HUES6 (cell line): ENCODE measurements at regions not wholly inside any gene's neighbourhood (a gene's known extent, or its start where the extent isn't known, plus 50 kb on each side); places are given as distances from the start of the nearest gene placed in this dataset.

Experiments used
- H3K27ac ChIP-seq: 2 replicates; pipeline ENCODE4 v1.7.0; 2013; ENCODE audit warnings: low read depth, mild to moderate bottlenecking, low read length, inconsistent platforms
- H3K27me3 ChIP-seq: 2 replicates; pipeline ENCODE4 v1.6.1; 2013; ENCODE audit warnings: low read length; ENCODE audit not compliant: control insufficient read depth, insufficient read depth
- H3K36me3 ChIP-seq: 2 replicates; pipeline ENCODE4 v1.6.1; 2013; ENCODE audit warnings: low read length; ENCODE audit not compliant: control insufficient read depth, insufficient read depth
- H3K4me1 ChIP-seq: 2 replicates; pipeline ENCODE4 v1.6.1; 2013; ENCODE audit warnings: low read length; ENCODE audit not compliant: control insufficient read depth, insufficient read depth
- H3K4me3 ChIP-seq: 2 replicates; pipeline ENCODE4 v1.5.1; 2013; ENCODE audit warnings: low read depth, low read length
- H3K9ac ChIP-seq: one replicate; pipeline ENCODE4 v1.6.1; 2013; ENCODE audit warnings: mild to moderate bottlenecking, low read length
- H3K9me3 ChIP-seq: 2 replicates; pipeline ENCODE4 v1.6.1; 2013; ENCODE audit warnings: low read depth, low read length; ENCODE audit not compliant: control insufficient read depth, insufficient read depth

DNA sequence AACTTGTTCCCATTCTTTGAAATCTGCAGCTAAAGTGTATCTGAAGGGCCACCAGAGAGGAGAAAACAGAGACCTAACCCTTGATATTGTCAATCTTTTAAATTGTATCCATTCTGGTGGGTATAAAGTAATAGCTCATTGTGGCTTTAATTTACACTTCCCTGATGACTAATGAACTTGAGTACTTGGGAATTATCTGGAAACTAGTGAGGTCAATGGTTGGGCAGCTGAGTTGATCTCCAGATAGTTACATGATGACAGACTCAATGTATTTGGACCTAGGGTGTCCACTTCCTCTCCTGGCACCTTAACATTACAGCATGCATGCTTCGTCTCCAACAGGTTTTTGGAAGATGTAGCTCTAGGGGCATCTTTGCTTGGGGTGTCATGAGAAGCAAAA lies 195.2 kb downstream of the PDCD6IP start:
- no peaks in the 10 kb centered on the region for H3K36me3 ChIP-seq

DNA sequence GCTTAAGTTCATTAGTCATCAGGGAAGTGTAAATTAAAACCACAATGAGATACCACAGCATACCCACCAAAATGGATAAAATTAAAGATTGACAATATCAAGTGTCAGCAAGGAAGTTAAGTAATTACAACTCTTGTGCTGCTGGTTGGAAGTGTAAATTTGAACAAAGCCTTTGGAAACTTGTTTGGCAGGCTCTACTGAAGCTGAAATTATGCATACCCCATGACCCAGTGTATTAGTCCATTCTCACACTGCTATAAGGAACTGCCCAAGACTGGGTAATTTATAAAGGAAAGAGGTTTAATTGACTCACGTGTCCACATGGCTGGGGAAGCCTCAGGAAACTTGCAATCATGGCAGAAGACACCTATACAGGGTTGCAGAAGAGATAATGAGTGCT lies 196.1 kb downstream of the PDCD6IP start:
- no peak overlapping the region for H3K27ac ChIP-seq
- H3K4me1 ChIP-seq, result no peaks in the 10 kb centered on the region
- peaks cover 23% of the 10 kb centered on the region for H3K9me3 ChIP-seq
- no peak overlapping the region for H3K4me3 ChIP-seq
- H3K9ac ChIP-seq, result no peak overlapping the region
- no peaks in the 10 kb centered on the region for H3K27me3 ChIP-seq
- H3K36me3 ChIP-seq, result no peaks in the 10 kb centered on the region

More for the DNA sequence above, 195.2 kb downstream of the PDCD6IP start:
- Histone ChIP-seq H3K9ac (no peak overlapping the region), H3K27ac (no peak overlapping the region), H3K9me3 (peaks cover 23% of the 10 kb centered on the region), H3K4me3 (no peak overlapping the region), H3K27me3 (no peaks in the 10 kb centered on the region), H3K4me1 (peaks cover 7% of the 10 kb centered on the region)

DNA sequence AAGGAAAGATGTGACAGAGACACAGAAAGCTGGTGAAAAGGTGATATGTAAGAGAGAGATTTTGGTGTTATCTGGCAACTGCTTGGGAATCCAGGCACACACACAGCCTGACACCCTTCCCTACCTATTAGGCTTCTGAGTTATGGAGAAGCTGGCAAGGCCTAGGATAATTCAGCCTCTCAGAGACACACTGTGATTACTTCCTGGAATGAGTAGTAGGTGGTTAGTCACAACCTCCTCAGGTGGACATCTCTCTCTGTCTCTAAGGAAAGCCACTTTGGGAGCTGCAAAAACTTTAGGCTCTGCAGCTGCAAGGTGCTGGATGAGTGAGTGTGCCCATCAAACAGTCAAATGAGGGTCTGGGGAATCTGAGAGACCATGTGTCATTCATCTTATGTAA lies 201.9 kb downstream of the PDCD6IP start:
- Histone ChIP-seq H3K4me3 (no peak overlapping the region), H3K36me3 (no peaks in the 10 kb centered on the region), H3K27me3 (no peaks in the 10 kb centered on the region), H3K9ac (no peak overlapping the region), H3K27ac (no peak overlapping the region), H3K9me3 (peaks cover 16% of the 10 kb centered on the region), H3K4me1 (peaks cover 2% of the 10 kb centered on the region; the same call in 1 of the 2 replicates)

DNA sequence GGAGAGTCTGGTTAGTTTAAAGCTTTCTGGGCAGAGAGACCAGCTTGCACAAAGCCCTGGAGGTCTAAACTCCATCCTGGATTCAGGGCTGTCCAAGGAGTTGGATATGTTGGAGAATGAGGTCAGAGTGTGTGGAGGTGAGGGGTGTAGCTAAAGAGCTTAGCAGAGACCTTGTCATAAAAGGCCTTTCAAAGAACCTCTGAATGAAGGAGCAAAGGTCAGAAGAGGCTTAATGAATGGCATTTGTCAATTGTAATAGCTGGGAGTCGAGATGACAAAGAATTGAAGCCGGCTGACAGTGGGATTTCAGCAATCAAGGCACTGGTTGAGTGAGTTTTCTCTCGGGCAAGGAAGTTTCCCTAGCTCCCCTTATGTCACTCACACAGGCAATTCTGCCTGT lies 202.6 kb downstream of the PDCD6IP start:
- H3K27ac ChIP-seq, result no peak overlapping the region
- H3K27me3 ChIP-seq, result no peaks in the 10 kb centered on the region
- H3K4me3 ChIP-seq, result no peak overlapping the region
- peaks cover 7% of the 10 kb centered on the region; the same call in 1 of the 2 replicates for H3K4me1 ChIP-seq
- peaks cover 9% of the 10 kb centered on the region for H3K9me3 ChIP-seq
- H3K9ac ChIP-seq, result no peak overlapping the region
- no peaks in the 10 kb centered on the region for H3K36me3 ChIP-seq

DNA sequence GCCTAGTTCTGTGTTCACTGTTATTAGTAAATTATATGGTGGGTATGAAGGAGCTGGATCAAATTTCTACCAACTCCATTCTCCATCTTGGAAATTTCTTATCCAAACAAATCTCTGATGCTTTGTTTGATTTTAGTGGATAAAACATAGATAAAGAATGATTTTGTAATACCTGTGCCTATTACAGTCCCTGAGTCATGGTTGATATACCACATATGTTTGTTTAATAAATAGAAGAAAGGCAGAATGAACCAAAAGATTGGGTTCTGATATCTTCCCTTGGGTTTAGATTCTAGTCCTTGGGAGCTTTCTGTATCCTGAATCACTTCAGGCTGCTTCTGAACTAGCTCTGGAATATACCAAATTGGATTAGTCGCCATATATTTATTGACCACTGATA lies 203.6 kb downstream of the PDCD6IP start:
- no peak overlapping the region for H3K9ac ChIP-seq
- H3K9me3 ChIP-seq, result peaks cover 2% of the 10 kb centered on the region; the same call in 1 of the 2 replicates
- H3K4me1 ChIP-seq, result peaks cover 7% of the 10 kb centered on the region; the same call in 1 of the 2 replicates
- no peaks in the 10 kb centered on the region for H3K27me3 ChIP-seq
- no peak overlapping the region for H3K27ac ChIP-seq
- H3K36me3 ChIP-seq, result no peaks in the 10 kb centered on the region
- no peak overlapping the region for H3K4me3 ChIP-seq

DNA sequence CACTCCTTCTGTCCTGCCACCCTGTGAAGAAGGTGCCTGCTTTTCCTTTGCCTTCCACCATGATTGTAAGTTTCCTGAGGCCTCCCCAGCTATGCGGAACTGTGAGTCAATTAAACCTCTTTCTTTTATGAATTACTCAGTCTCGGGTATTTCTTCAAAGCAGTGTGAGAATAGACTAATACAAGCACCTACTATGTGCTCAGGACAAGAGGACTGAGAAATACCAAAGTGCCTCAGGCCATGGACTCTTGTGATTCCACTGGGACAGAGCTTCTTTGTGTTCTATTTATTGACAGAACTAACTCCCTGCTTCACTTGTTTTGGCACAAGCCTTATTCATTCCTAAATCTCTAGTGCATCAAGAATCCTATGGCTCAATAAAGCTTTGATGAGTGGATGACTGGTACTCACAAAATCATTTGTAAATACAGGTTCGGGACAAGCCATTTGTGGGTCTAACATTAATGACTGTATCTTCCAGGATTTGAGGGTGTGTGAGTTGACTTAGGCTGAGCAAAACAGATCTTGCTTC lies 204.2 kb downstream of the PDCD6IP start:
- Histone ChIP-seq H3K27ac (no peak overlapping the region), H3K4me3 (no peak overlapping the region), H3K4me1 (peaks cover 13% of the 10 kb centered on the region; the same call in 1 of the 2 replicates), H3K9me3 (no peaks in the 10 kb centered on the region), H3K36me3 (no peaks in the 10 kb centered on the region), H3K9ac (no peak overlapping the region), H3K27me3 (no peaks in the 10 kb centered on the region)

DNA sequence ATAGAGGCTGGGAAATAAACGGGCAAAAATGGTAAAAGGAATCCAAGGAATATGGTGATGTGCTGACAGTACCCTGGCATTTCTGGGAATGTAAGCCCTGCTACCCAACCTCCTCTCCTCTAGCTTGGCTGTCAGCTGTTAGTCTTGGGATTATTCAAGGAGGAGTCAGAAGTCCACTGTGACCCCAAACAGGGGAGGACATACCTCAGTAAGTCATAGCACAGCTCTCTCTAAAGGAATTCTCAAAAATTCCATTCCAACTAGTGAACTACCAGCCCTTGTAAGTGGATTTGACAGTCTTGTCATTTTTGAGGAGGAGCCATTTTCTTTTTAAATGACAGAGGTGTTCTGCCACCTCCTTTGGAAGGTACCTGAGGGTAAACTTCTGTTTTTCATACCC lies 207.5 kb downstream of the PDCD6IP start:
- H3K9ac ChIP-seq, result no peak overlapping the region
- H3K36me3 ChIP-seq, result no peaks in the 10 kb centered on the region
- H3K9me3 ChIP-seq, result no peaks in the 10 kb centered on the region
- H3K27ac ChIP-seq, result no peak overlapping the region
- no peaks in the 10 kb centered on the region for H3K27me3 ChIP-seq
- H3K4me3 ChIP-seq, result no peak overlapping the region
- H3K4me1 ChIP-seq, result peaks cover 34% of the 10 kb centered on the region

DNA sequence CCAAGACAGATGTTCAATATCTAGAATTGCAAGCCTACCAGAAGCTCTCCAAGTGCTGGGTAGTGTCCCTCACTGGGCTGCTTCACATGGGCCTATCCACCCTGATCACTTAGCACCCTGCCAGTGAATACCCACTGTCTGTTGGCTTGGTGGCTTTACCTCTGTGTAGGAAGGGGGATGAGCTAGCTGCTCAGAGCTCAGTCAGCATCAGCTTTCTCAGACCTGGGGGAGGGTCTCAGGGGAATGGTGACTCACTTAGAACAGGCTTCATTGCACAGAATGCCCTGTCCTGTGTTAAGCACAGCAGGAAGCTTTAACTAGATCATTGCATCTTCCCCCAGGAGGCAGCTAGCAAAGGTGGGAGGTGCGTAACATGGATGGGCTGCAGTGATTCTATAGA lies 209.8 kb downstream of the PDCD6IP start:
- H3K36me3 ChIP-seq, result no peaks in the 10 kb centered on the region
- H3K4me3 ChIP-seq, result peak overlapping the region; percentile 7; the same call in 1 of the 2 replicates
- H3K4me1 ChIP-seq, result peaks cover 43% of the 10 kb centered on the region
- H3K9ac ChIP-seq, result no peak overlapping the region
- H3K9me3 ChIP-seq, result no peaks in the 10 kb centered on the region
- peak overlapping the region; percentile 5; the same call in 1 of the 2 replicates for H3K27ac ChIP-seq
- no peaks in the 10 kb centered on the region for H3K27me3 ChIP-seq

DNA sequence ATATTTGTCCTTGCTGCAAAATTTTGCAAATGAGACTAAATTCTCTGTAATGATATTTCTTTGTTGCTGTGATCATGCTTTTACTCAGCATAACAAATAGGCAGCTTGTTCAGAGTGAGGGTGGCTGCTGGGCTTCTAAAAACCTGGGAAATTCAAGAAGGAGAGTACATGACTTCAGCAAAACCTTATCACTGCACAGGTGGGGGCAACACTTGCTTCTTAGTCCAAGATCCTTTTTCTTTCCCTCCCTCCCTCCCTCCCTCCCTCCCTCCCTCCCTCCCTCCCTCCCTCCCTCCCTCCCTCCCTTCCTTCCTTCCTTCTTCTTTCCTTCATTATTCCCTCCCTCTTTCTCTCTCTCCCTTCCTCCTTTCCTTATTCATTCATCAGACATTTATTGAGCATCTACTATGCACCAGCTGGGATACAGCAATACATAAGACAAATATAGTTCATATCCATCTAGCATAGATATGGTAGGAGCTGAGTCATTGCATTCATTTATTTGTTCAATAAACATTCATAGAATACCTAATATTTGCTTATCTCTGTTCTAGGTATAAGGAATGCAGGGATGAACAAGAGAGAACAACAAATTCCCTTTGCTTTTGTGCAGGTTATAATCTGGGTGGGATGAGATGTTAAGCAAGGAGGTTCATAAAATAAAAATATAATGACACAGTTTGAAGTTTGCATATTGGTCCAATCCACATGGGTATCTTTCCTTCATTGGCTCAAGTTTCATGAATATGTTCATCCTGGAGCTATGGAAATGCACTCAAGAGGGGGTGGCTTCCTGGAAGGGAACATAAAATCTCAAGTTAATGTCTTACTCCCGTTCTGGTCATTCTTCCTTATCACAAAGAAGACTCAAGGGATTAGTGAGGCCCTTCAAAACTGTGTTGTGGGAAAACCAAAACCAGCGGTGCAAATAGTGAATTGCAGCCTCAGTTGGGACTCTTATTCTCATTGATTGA lies 210.7 kb downstream of the PDCD6IP start:
- H3K36me3 ChIP-seq, result no peaks in the 10 kb centered on the region
- H3K4me3 ChIP-seq, result no peak overlapping the region
- H3K4me1 ChIP-seq, result peaks cover 43% of the 10 kb centered on the region
- H3K27me3 ChIP-seq, result no peaks in the 10 kb centered on the region
- peak overlapping the region; percentile 5; the same call in 1 of the 2 replicates for H3K27ac ChIP-seq
- H3K9ac ChIP-seq, result no peak overlapping the region
- no peaks in the 10 kb centered on the region for H3K9me3 ChIP-seq

DNA sequence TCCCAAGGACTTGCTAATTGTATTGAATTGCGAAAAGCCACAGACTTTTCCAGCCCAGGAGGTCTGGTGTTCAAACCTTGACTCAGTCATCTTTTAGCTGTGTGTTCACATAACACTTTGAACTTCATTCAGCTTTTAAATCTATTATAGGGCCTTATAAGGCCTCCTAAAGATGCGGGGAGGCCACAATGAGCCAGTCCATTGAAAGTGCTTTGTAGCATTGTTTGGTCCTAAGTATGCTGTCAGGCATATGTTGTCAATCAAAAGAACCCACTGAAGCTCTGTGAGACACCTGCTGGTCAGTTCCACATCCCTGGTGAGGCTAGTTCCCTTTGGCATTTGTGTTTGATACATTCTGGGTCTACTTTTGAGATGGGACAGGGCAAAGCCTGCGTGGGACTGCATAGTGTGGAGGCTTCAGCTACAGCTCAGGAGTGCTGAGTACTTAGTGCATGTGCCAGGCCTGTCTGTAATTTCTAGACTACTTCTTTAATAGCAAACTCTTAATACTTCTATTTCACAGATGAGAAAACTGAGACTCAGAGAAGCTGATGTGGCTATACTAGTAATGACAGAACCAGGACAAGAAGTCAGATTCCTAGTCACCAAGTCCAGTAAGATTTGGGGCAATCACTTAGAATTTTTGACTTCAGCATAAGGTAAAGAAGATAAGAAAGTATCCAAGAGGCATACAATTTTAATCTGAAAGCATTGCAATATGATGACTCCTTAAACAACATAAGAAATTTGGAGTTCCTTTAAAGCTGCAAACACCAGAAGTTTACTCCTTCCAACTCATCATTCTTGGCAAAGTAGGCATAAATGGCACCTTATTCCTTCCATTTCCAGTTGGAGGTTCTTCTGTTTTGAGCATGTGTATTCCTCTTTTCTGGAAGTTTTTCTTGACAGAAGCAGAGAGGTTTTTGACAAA lies 213.0 kb downstream of the PDCD6IP start:
- H3K27me3 ChIP-seq, result no peaks in the 10 kb centered on the region
- H3K27ac ChIP-seq, result no peak overlapping the region
- H3K36me3 ChIP-seq, result no peaks in the 10 kb centered on the region
- no peak overlapping the region for H3K9ac ChIP-seq
- H3K4me1 ChIP-seq, result peaks cover 36% of the 10 kb centered on the region
- H3K9me3 ChIP-seq, result no peaks in the 10 kb centered on the region
- H3K4me3 ChIP-seq, result no peak overlapping the region
